GM11168 (cell line): ENCODE measurements at regions not wholly inside any gene's neighbourhood (a gene's known extent, or its start where the extent isn't known, plus 50 kb on each side); places are given as distances from the start of the nearest gene placed in this dataset.

ENCODE experiments used
- in situ Hi-C: fragments of 300-500 bp; cut with MboI; formaldehyde crosslinking; loops from one replicate; pipeline ENCODE4 v1.12.0; 2022; ENCODE audit warnings: low sequenced_read_pairs; ENCODE audit not compliant: unreplicated experiment

DNA sequence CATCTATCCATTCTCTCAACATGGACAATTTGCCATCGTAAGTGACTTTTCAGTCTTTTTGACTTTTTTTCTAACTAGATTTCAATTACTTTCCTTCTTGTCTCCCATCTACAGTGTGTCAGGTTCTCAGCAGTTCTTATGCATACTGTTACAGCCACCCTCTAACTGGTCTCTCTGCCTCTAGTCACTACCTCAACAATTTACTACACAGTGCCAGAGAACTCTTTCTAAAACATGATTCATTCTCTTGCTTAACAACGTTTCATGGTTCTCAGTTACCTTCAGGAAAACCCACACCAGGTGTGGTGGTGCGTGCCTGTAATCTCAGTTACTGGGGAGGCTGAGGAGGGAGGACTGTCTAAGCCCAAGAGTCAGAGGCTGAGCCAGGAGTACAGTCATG, 95.4 kb downstream of the DIPK2A start:
- in situ Hi-C loops = no loop called here

GRCh38 chr3:144073698-144074097, 102.1 kb downstream of the DIPK2A start:
- in situ Hi-C loops = no loop called here

GRCh38 chr3:144079634-144080033, 108.0 kb downstream of the DIPK2A start:
- in situ Hi-C loops = no loop called here

- in situ Hi-C loops = no loop called here
Measured at GRCh38 chr3:144084929-144085328, 113.3 kb downstream of the DIPK2A start.

- in situ Hi-C loops = no loop called here
Measured at GRCh38 chr3:144085964-144086363, 114.3 kb downstream of the DIPK2A start.

- in situ Hi-C loops = no loop called here
Measured at GRCh38 chr3:144096016-144096415, 124.4 kb downstream of the DIPK2A start.

DNA sequence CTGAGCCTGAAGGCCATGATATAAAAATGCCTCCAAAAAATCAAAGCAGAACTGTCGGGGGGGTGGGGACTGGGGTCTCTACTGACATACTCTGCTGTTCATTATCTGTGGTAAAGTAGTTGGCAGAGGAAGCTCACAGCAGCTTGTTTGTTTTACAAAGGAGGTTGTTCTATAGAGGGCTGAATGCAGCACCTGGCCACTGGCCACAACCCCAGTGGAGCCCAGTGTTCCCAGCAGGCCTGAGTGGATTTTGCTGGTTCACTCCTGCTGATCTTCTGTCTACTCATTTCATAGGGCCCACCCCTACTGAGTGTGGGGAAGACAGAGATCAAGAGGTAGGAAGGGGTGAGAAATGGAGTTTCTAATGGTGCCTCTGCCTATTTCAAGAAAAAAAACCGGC, 125.5 kb downstream of the DIPK2A start:
- in situ Hi-C loops = no loop called here

DNA sequence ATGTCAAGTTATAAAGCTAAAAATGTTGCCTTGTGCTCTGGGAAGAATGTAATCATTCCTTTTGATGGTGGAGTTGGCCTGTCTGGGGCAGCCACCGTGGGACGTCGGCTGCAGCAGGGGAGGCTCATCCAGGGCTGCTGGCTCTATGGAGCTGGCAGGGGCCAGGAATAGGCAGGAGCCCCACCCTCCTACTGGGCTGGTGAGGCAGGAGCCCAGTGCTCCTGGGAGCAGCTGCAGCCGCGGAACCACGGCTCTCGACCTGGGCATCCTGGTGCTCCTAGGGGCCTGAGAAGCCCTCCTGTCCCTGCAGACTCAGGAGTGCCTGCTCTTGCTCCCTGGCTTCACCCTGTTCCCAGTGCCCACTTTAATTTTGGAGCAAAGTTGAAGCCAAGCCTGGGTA, 127.1 kb downstream of the DIPK2A start:
- in situ Hi-C loops = no loop called here

DNA sequence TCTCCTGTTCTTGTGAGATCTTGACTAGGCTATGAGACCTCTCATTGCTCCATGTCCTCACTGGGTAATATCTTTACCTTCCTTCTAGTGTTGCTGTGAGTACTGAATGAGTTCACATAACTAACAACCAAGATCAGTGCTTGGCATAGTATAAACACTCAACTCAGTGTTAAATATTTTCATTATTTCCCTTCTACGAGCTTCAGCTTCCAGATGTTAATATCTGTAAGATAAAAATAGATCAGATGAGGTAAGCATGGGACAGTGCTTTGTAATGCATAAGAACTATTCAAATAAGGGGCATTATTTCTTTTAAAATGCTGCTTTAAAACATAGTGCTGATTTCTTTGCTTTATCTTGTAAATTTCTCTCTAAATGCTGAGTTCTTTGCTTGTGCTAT, 130.8 kb downstream of the DIPK2A start:
- in situ Hi-C loops = no loop called here

DNA sequence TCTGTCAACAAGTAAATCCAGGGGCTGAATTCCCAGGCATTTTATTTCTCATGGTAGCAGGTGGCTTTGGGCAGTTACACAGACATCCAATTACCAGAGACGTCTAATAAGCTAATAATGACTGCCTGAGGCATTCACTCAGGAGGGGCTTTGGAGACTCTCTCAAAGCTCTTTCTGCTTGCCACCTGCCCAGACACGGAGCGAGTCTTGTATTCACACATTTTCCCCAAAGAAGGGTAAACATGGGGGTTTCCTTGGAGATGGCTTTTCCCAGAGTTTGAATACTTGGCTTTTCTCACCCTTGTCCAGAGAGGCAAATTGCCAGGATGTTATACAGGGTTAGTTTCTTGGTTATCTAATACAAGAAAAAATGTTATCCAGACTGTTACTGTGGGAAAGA, 132.6 kb downstream of the DIPK2A start:
- in situ Hi-C loops = no loop called here

DNA sequence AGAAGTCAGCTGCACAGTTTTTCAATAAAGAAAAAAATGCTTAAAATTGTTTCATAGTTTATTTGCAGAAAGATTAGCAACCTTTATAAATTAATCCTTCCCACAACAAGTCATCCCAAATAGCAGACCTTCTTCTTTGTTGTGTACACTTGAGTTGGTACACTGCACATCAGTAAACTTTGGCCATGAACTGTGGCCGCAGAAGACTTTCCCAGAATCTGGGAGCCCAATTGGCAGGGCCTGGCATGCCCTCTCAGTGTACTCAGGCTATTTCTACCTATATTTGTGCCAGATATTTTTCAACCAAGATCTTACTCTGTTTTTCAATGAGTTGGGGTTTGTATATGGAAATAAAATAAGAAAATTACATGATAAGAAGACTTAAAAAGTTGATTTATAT, 133.1 kb downstream of the DIPK2A start:
- in situ Hi-C loops = no loop called here

DNA sequence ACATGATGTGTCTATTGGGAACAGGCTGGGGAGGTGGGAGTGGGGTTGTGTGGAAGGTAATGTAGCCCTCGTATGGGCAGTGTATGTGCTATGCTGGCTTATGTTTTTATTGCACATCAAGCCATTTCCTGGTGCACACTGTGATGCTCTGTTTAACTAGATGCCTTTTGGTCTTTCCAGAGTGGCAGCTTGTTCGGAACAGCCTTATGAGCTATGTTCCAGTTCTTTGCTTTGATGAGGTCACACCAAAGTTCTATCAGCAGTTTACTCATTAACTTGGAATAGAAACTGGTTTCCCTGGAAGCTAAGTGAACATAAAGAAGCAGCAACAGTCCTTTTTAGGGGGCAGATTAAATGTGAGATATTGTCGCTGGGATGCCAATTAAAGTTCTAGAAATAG, 133.9 kb downstream of the DIPK2A start:
- in situ Hi-C loops = no loop called here

DNA sequence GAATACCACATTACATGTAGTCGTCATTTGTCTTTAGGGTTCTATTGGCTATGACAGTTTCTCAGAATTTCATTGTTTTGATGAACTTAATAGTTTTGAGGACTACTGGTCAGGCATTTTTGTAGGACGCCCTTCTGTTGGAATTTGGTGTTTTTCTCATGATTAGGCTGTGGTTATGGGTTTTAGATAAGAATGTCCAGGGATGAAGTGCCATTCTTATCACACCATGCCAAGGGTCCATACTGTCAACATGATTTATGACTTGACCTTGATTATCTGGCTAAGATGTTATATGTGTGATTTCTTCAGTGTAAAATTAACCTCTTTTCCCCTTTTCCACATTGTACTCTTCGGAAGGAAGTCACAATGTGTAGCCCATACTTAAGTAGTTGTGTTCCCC, 135.3 kb downstream of the DIPK2A start:
- in situ Hi-C loops = no loop called here

DNA sequence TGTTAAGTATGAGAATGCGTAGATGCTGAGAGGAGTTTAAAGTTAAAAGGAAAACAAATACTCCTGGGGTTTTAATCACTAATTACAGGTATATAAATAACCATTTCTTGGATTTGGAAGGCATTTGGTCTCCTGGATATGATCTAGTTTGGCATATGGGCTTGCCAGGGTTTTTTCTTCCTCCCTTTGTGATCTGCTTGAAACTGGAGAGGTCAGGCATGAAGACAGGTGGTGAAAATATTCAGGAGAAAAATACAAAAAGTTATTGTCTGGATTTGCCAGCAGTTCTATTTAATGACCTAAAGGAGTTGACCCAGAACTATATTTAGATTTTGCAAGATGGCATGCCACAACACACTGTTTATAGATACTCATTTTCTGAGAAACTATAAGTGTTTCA, 136.3 kb downstream of the DIPK2A start:
- in situ Hi-C loops = no loop called here

GRCh38 chr3:144109944-144110343, 138.3 kb downstream of the DIPK2A start:
- in situ Hi-C loops = no loop called here

DNA sequence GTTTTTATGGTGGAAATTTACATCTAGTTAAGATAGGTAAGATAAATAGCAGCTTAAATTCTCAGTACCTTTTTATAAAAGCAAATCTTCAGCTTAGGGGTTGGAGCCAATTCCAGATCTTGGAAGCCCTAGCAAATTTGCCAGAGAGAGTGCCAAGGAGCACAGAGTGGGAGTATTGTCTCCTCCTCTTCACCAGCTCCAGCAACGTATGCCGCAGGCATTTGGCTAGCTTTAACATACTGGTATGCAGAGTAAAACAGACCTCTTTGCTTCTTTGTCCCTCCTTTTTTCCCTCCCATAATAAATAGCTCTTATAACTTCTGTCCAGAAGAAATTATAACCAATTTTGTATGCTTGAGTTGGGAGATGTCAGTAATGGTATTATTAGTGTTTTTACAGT, 140.4 kb downstream of the DIPK2A start:
- in situ Hi-C loops = no loop called here

- in situ Hi-C loops = no loop called here
Measured at GRCh38 chr3:144112437-144112836, 140.8 kb downstream of the DIPK2A start.

- in situ Hi-C loops = no loop called here
Measured at GRCh38 chr3:144114767-144115166, 143.1 kb downstream of the DIPK2A start.

GRCh38 chr3:144119633-144120032, 148.0 kb downstream of the DIPK2A start:
- in situ Hi-C loops = no loop called here

- in situ Hi-C loops = no loop called here
Measured at GRCh38 chr3:144121661-144122060, 150.0 kb downstream of the DIPK2A start.

DNA sequence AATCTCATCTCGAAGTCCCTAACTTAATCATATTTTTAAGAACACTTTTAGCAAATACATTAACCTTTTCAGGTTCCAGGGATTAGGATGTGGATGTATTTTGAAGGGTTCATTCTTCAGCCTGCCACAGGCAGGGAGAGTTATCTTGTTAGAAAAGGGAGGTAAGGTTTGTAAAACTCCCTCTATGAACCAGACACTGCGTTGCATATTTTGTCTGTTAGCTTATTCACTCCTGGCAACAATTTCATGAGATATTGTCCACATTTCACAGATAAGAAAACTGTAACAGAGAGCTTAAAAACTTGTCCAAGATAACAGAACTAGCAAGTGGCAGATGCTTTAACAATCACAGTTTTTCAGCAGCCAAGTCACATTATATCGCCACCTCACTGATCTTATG, 155.4 kb downstream of the DIPK2A start:
- in situ Hi-C loops = no loop called here

GRCh38 chr3:144127700-144128099, 156.1 kb downstream of the DIPK2A start:
- in situ Hi-C loops = no loop called here
